NCI-H226 (cell line): ENCODE measurements at regions not wholly inside any gene's neighbourhood (a gene's known extent, or its start where the extent isn't known, plus 50 kb on each side); places are given as distances from the start of the nearest gene placed in this dataset.

Experiments used
- DNase-seq: peaks from one replicate; pipeline ENCODE4 v3.0.0-alpha.2; 2015

DNA sequence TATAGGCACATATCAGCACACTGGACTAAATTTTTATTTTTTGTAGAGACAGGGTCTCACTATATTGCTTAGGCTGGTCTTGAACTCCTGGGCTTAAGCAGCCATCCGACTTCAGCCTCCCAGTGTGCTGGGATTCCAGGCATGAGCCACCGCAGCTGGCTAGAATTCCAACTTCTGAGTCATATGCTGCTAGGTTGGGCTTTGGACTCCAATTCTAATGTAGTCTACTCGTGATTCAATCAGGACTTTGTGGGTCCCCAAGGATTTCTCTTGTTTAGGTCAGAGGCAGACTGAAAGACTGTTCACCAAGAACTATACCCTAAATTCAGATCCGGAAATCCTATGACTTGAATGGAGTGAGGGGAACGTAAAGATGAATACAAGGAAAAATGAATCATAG lies 68.2 kb upstream of the CHD1 start:
- no peak for DNase-seq

DNA sequence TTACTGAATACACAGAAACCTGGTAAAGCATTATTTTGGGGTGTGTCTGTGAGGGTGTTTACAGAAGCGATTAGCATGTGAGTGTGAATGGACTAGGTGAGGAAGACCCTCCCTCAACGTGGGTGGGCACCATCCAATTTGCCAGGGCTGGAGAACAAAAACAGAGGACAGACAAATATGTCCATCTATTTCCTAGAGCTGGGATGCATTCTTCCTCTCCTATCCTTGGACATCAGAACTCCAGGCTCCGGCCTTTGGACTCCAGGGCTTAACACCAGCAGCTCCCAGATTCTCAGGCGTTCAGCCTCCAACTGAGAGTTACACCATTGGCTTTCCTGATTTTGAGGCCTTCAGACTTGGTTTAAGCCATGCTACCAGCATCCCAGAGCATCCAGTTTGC lies 65.8 kb upstream of the CHD1 start:
- no peak for DNase-seq

DNA sequence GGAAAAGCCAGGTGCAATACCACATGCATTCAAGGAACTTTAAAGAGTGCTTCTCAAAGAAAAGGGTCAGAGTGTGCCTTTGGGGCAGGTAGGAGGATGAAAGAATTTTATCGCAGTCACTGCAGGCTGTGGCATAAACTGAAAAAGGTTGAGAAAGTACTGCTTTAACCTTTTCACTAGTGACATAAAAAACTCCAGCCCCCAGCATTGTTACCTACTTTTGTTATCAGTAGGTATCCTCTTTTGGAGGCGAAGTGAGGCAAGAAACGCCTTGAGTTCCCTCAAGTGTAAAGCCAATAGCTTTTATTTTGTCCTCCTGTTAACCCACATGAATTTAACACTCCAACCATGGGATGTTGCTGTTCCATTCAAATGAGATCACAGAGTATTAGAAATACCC lies 64.7 kb upstream of the CHD1 start:
- DNase-seq, result no peak

DNA sequence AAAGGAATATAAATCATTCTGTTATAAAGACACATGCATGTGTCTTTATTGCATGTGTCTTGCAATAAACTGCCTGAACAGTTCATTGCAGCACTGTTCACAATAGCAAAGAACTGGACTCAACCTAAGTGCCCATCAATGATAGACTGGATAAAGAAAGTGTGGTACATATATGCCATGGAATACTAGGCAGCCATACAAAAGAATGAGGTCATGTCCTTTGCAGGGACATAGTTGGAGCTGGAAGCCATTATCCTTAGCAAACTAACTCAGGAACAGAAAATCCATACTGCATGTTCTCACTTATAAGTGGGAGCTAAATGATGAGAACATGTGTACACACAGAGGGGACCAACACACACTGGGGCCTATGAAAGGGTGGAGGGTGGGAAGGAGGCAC lies 63.7 kb upstream of the CHD1 start:
- no peak for DNase-seq

GRCh38 chr5:98989727-98990126 lies 60.9 kb upstream of the CHD1 start:
- no peak for DNase-seq

- DNase-seq, result no peak
These were observed 57.8 kb upstream of the CHD1 start for GRCh38 chr5:98986587-98986986.

DNA sequence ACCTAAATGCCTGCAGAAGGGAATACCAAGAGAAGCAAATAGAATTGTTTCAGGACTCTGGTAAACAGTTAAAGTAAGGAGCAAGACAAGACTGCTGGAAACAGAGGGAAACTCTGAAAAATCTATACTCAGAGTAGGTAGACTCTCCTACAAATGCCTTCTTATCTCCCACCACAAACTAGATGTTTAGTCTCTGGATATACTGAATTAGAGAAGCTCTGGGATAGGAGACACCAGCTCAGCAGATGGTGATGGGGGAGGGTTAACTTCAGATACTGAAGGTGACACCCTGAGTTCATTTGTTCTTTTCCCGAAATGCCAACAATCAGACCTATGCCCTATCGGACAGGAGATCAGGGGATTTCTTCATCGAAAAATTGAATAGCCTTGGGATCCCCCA lies 54.1 kb upstream of the CHD1 start:
- no peak for DNase-seq
